ENCODE measurements at regions not wholly inside any gene's neighbourhood (a gene's known extent, or its start where the extent isn't known, plus 50 kb on each side); places are given as distances from the start of the nearest gene placed in this dataset.

- H3K4me3 ChIP-seq = peak overlapping the region in 1 of 4 donors; percentile 39
- H3K9me3 ChIP-seq = no peaks in the 10 kb centered on the region
- H3K27me3 ChIP-seq = no peaks in the 10 kb centered on the region
- no peak for DNase-seq (ENCODE audit: low spot score in 2 of 2)
- 73 to 80% methylated on average over 6 of the region's 6 CpGs for WGBS, 2 donors
- no peak for TF ChIP-seq EP300 (IDR thresholded peaks at IDR 0.05)
- TF ChIP-seq CTCF (IDR thresholded peaks at IDR 0.05) = no peak
- TF ChIP-seq POLR2A (IDR thresholded peaks at IDR 0.05) = no peak
- H3K36me3 ChIP-seq = no peaks in the 10 kb centered on the region
- H3K27ac ChIP-seq = peak overlapping the region; percentile 5 to 85 (median 64)
- peaks cover 0 to 46% (median 16%) of the 10 kb centered on the region in 4 donors for H3K4me1 ChIP-seq
Measured at GRCh38 chr3:72153477-72154314, 368.7 kb upstream of the PROK2 start.

- peaks cover 0 to 46% (median 16%) of the 10 kb centered on the region in 4 donors for H3K4me1 ChIP-seq
- peak overlapping the region; percentile 18 to 41 (median 36) for H3K4me3 ChIP-seq
- H3K27ac ChIP-seq = peak overlapping the region; percentile 5 to 85 (median 64)
- WGBS, 2 donors = 13 to 14% methylated on average over 21 of the region's 21 CpGs
- TF ChIP-seq EP300 (IDR thresholded peaks at IDR 0.05) (peak in 1 of 2 donors; percentile 67), CTCF (IDR thresholded peaks at IDR 0.05) (no peak), POLR2A (IDR thresholded peaks at IDR 0.05) (no peak)
- H3K9me3 ChIP-seq = no peaks in the 10 kb centered on the region
- peak; percentile 65 to 67 for DNase-seq (ENCODE audit: low spot score in 2 of 2)
- H3K36me3 ChIP-seq = no peaks in the 10 kb centered on the region
- no peaks in the 10 kb centered on the region for H3K27me3 ChIP-seq
Measured at GRCh38 chr3:72152551-72153476, 367.9 kb upstream of the PROK2 start.

GRCh38 chr3:72151465-72152238 lies 366.7 kb upstream of the PROK2 start:
- Histone ChIP-seq H3K27me3 (no peaks in the 10 kb centered on the region), H3K4me3 (no peak overlapping the region), H3K27ac (no peak overlapping the region), H3K36me3 (no peaks in the 10 kb centered on the region), H3K9me3 (no peaks in the 10 kb centered on the region), H3K4me1 (peaks cover 0 to 46% (median 16%) of the 10 kb centered on the region in 4 donors)
- 91% methylated on average over 9 of the region's 9 CpGs for WGBS, 2 donors
- TF ChIP-seq POLR2A (IDR thresholded peaks at IDR 0.05) (no peak), CTCF (IDR thresholded peaks at IDR 0.05) (no peak), EP300 (IDR thresholded peaks at IDR 0.05) (no peak)
- no peak for DNase-seq (ENCODE audit: low spot score in 2 of 2)

DNA sequence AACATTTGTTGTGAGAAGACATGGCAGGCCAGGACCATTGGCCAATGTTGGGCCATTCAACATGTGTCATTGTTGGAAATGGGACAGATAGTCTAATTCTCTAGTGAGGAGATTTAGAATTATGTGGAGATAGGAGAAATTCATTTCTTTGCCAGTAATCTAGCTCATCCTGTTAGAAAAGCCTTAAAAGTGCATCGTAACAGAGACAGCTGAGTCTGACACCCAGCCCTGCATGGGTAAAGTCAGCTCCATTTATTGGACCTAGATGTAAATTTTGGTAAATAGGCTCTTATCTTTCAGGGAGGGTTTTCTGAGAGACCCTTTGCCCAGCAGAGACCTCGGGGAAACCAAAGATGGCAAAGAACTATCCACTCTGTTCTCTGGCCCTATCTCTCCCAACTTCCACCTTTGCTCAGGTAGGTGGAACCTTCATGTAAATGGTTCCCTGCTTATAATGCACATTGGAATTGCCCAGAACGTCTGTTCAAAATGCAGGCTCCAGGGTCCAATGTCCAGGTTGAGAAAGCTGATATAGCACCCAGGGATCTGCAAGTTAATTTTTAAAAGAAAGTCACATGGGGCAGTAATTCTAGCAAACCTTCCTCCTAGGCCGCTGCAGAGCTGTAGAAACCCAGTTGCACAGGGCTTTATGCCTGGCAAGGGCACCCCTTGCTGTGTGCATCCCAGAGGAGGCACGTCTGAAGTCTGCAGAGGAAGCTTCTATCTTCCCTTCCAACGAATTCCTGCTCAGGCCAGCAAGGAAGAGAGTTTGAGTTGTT lies 365.9 kb upstream of the PROK2 start:
- TF ChIP-seq POLR2A (IDR thresholded peaks at IDR 0.05) (no peak), CTCF (IDR thresholded peaks at IDR 0.05) (no peak), EP300 (IDR thresholded peaks at IDR 0.05) (no peak)
- Histone ChIP-seq H3K27ac (no peak overlapping the region), H3K9me3 (no peaks in the 10 kb centered on the region), H3K4me1 (peaks cover 0 to 40% (median 16%) of the 10 kb centered on the region in 4 donors), H3K36me3 (no peaks in the 10 kb centered on the region), H3K4me3 (no peak overlapping the region), H3K27me3 (no peaks in the 10 kb centered on the region)
- WGBS, 2 donors = 83 to 90% methylated on average over 6 of the region's 6 CpGs
- DNase-seq (ENCODE audit: low spot score in 2 of 2) = no peak
